ENCODE measurements at regions not wholly inside any gene's neighbourhood (a gene's known extent, or its start where the extent isn't known, plus 50 kb on each side); places are given as distances from the start of the nearest gene placed in this dataset.

- H2AFZ ChIP-seq, result no peak overlapping the region
- no peaks in the 10 kb centered on the region for H3K9me3 ChIP-seq (ENCODE audit: insufficient read depth, low read depth)
- H3K27me3 ChIP-seq (ENCODE audit: insufficient read depth, low read depth), result no peaks in the 10 kb centered on the region
- POLR2A ChIA-PET (ENCODE audit: unreplicated experiment), result no interaction called here
- H3K36me3 ChIP-seq (ENCODE audit: low read depth), result no peaks in the 10 kb centered on the region
- no peak overlapping the region for H3K4me2 ChIP-seq
- no TSS peak for BruUV-seq (replicated peaks)
- H3F3A ChIP-seq (ENCODE audit: insufficient read depth, low read depth), result no peaks in the 10 kb centered on the region
- H3K9me2 ChIP-seq (ENCODE audit: insufficient read depth), result no peaks in the 10 kb centered on the region
- no peaks in the 10 kb centered on the region for H4K20me1 ChIP-seq (ENCODE audit: insufficient read depth)
- no peak for DNase-seq
- no peaks in the 10 kb centered on the region for H3K79me2 ChIP-seq (ENCODE audit: low read depth)
- intact Hi-C loops (cut with micrococcal nuclease; ENCODE audit: unreplicated experiment), result no loop called here
- CTCF ChIA-PET, result no interaction called here
- H3K4me1 ChIP-seq (replicated peaks; ENCODE audit: insufficient read depth), result no peaks in the 10 kb centered on the region
- no peak overlapping the region for H3K4me3 ChIP-seq
- TF ChIP-seq CTCF (conservative IDR thresholded peaks at IDR 0.05) (no peak), EZH2 (IDR thresholded peaks at IDR 0.05; ENCODE audit: low read depth) (no peak)
- no peak overlapping the region for H3K27ac ChIP-seq
These were observed 484.7 kb downstream of the DACH1 start for GRCh38 chr13:71382285-71382684.

GRCh38 chr13:71380191-71380590, 486.8 kb downstream of the DACH1 start:
- intact Hi-C loops (cut with micrococcal nuclease; ENCODE audit: unreplicated experiment), result no loop called here
- POLR2A ChIA-PET (ENCODE audit: unreplicated experiment), result no interaction called here

GRCh38 chr13:71378961-71379905, 487.8 kb downstream of the DACH1 start:
- no peaks in the 10 kb centered on the region for H3K9me3 ChIP-seq (ENCODE audit: insufficient read depth, low read depth)
- H3K79me2 ChIP-seq (ENCODE audit: low read depth), result no peaks in the 10 kb centered on the region
- no peaks in the 10 kb centered on the region for H4K20me1 ChIP-seq (ENCODE audit: insufficient read depth)
- ChIA-PET CTCF (no interaction called here), POLR2A (ENCODE audit: unreplicated experiment) (no interaction called here)
- H3K4me1 ChIP-seq (replicated peaks; ENCODE audit: insufficient read depth), result no peaks in the 10 kb centered on the region
- H3K27ac ChIP-seq, result no peak overlapping the region
- no peaks in the 10 kb centered on the region for H3K9me2 ChIP-seq (ENCODE audit: insufficient read depth)
- H3K27me3 ChIP-seq (ENCODE audit: insufficient read depth, low read depth), result no peaks in the 10 kb centered on the region
- H3F3A ChIP-seq (ENCODE audit: insufficient read depth, low read depth), result no peaks in the 10 kb centered on the region
- no peak overlapping the region for H3K4me2 ChIP-seq
- BruUV-seq (replicated peaks), result no TSS peak
- H2AFZ ChIP-seq, result peak overlapping the region; percentile 33; the same call in 1 of the 2 replicates
- no peak for TF ChIP-seq EZH2 (IDR thresholded peaks at IDR 0.05; ENCODE audit: low read depth)
- no peak for TF ChIP-seq CTCF (conservative IDR thresholded peaks at IDR 0.05)
- DNase-seq, result no peak
- H3K36me3 ChIP-seq (ENCODE audit: low read depth), result no peaks in the 10 kb centered on the region
- intact Hi-C loops (cut with micrococcal nuclease; ENCODE audit: unreplicated experiment), result no loop called here
- no peak overlapping the region for H3K4me3 ChIP-seq

More at GRCh38 chr13:71380191-71380590, 486.8 kb downstream of the DACH1 start:
- H3K36me3 ChIP-seq (ENCODE audit: low read depth), result no peaks in the 10 kb centered on the region
- H3K79me2 ChIP-seq (ENCODE audit: low read depth), result no peaks in the 10 kb centered on the region
- no peak for DNase-seq
- no peak overlapping the region for H2AFZ ChIP-seq
- TF ChIP-seq CTCF (conservative IDR thresholded peaks at IDR 0.05) (no peak), EZH2 (IDR thresholded peaks at IDR 0.05; ENCODE audit: low read depth) (no peak)
- no peaks in the 10 kb centered on the region for H3F3A ChIP-seq (ENCODE audit: insufficient read depth, low read depth)
- no peak overlapping the region for H3K4me3 ChIP-seq
- no peak overlapping the region for H3K4me2 ChIP-seq
- H3K27ac ChIP-seq, result no peak overlapping the region
- H3K27me3 ChIP-seq (ENCODE audit: insufficient read depth, low read depth), result no peaks in the 10 kb centered on the region
- no peaks in the 10 kb centered on the region for H4K20me1 ChIP-seq (ENCODE audit: insufficient read depth)
- H3K9me2 ChIP-seq (ENCODE audit: insufficient read depth), result no peaks in the 10 kb centered on the region
- H3K9me3 ChIP-seq (ENCODE audit: insufficient read depth, low read depth), result no peaks in the 10 kb centered on the region
- no peaks in the 10 kb centered on the region for H3K4me1 ChIP-seq (replicated peaks; ENCODE audit: insufficient read depth)
- no TSS peak for BruUV-seq (replicated peaks)
- CTCF ChIA-PET, result no interaction called here

All from PC-9 (cell line).